SJSA1 (cell line): ENCODE measurements at regions not wholly inside any gene's neighbourhood (a gene's known extent, or its start where the extent isn't known, plus 50 kb on each side); places are given as distances from the start of the nearest gene placed in this dataset.

Experiments
- DNase-seq, 2 experiments: peaks; one replicate each; pipeline ENCODE4 v3.0.0-alpha.2; 2015 to 2020; ENCODE audit warnings: low spot score in 2 of 2, low read depth in 1 of 2
- H3K27ac ChIP-seq: fragments of 250-450 bp; sonication (Bioruptor Pico); 2 replicates; pipeline ENCODE4 v1.5.1; 2020; ENCODE audit warnings: mild to moderate bottlenecking, moderate library complexity
- H3K27me3 ChIP-seq: fragments of 250-450 bp; sonication (Bioruptor Pico); replicated peaks from 2 replicates; pipeline ENCODE4 v1.5.1; 2020; ENCODE audit warnings: mild to moderate bottlenecking, moderate library complexity
- H3K36me3 ChIP-seq: fragments of 250-450 bp; sonication (Bioruptor Pico); 2 replicates; pipeline ENCODE4 v1.5.1; 2020; ENCODE audit warnings: mild to moderate bottlenecking
- H3K4me1 ChIP-seq: fragments of 250-450 bp; sonication (Bioruptor Pico); replicated peaks from 2 replicates; pipeline ENCODE4 v1.6.1; 2021; ENCODE audit warnings: mild to moderate bottlenecking
- H3K4me3 ChIP-seq: fragments of 250-450 bp; sonication (Bioruptor Pico); 2 replicates; pipeline ENCODE4 v1.5.1; 2020; ENCODE audit warnings: mild to moderate bottlenecking
- H3K9me3 ChIP-seq: fragments of 250-450 bp; sonication (Bioruptor Pico); replicated peaks from 2 replicates; pipeline ENCODE4 v1.5.1; 2020; ENCODE audit warnings: mild to moderate bottlenecking

GRCh38 chr1:79105500-79105899 is 99.0 kb upstream of the ADGRL4 start:
- H3K4me3 ChIP-seq = no peak overlapping the region
- no peaks in the 10 kb centered on the region; the same call in 1 of the 2 replicates for H3K27me3 ChIP-seq
- no peak for DNase-seq
- H3K36me3 ChIP-seq = no peaks in the 10 kb centered on the region
- no peaks in the 10 kb centered on the region for H3K4me1 ChIP-seq
- no peak overlapping the region for H3K27ac ChIP-seq
- no peaks in the 10 kb centered on the region for H3K9me3 ChIP-seq

GRCh38 chr1:79104617-79105016 is 98.1 kb upstream of the ADGRL4 start:
- Histone ChIP-seq H3K9me3 (no peaks in the 10 kb centered on the region), H3K27ac (no peak overlapping the region), H3K4me3 (no peak overlapping the region), H3K4me1 (no peaks in the 10 kb centered on the region), H3K36me3 (no peaks in the 10 kb centered on the region), H3K27me3 (no peaks in the 10 kb centered on the region; the same call in 1 of the 2 replicates)
- DNase-seq = no peak

GRCh38 chr1:79100385-79100784 is 93.9 kb upstream of the ADGRL4 start:
- DNase-seq = peak; percentile 48 to 56
- no peaks in the 10 kb centered on the region; the same call in 1 of the 2 replicates for H3K27me3 ChIP-seq
- no peak overlapping the region for H3K27ac ChIP-seq
- H3K4me3 ChIP-seq = no peak overlapping the region
- H3K36me3 ChIP-seq = no peaks in the 10 kb centered on the region
- H3K9me3 ChIP-seq = no peaks in the 10 kb centered on the region
- H3K4me1 ChIP-seq = no peaks in the 10 kb centered on the region

GRCh38 chr1:79090985-79091384 is 84.5 kb upstream of the ADGRL4 start:
- no peak for DNase-seq
- no peak overlapping the region for H3K27ac ChIP-seq

GRCh38 chr1:79089946-79090345 is 83.4 kb upstream of the ADGRL4 start:
- H3K4me1 ChIP-seq = no peaks in the 10 kb centered on the region
- no peaks in the 10 kb centered on the region for H3K9me3 ChIP-seq
- H3K4me3 ChIP-seq = no peak overlapping the region
- no peaks in the 10 kb centered on the region for H3K36me3 ChIP-seq
- H3K27me3 ChIP-seq = no peaks in the 10 kb centered on the region
- no peak for DNase-seq
- H3K27ac ChIP-seq = no peak overlapping the region

More at GRCh38 chr1:79090985-79091384, 84.5 kb upstream of the ADGRL4 start:
- Histone ChIP-seq H3K36me3 (no peaks in the 10 kb centered on the region), H3K4me1 (no peaks in the 10 kb centered on the region), H3K4me3 (no peak overlapping the region), H3K27me3 (no peaks in the 10 kb centered on the region), H3K9me3 (no peaks in the 10 kb centered on the region)

GRCh38 chr1:79082233-79082632 is 75.7 kb upstream of the ADGRL4 start:
- no peak for DNase-seq
- H3K4me1 ChIP-seq = peaks cover 5% of the 10 kb centered on the region
- H3K4me3 ChIP-seq = no peak overlapping the region
- H3K27me3 ChIP-seq = no peaks in the 10 kb centered on the region; the same call in 1 of the 2 replicates
- no peak overlapping the region for H3K27ac ChIP-seq
- no peaks in the 10 kb centered on the region for H3K36me3 ChIP-seq
- no peaks in the 10 kb centered on the region for H3K9me3 ChIP-seq

- Histone ChIP-seq H3K27me3 (no peaks in the 10 kb centered on the region; the same call in 1 of the 2 replicates), H3K4me1 (peaks cover 5% of the 10 kb centered on the region), H3K9me3 (no peaks in the 10 kb centered on the region), H3K4me3 (no peak overlapping the region), H3K36me3 (no peaks in the 10 kb centered on the region), H3K27ac (no peak overlapping the region)
- DNase-seq = peak; percentile 29 to 40
Measured at GRCh38 chr1:79079770-79080169, 73.2 kb upstream of the ADGRL4 start.

- DNase-seq = no peak
- no peaks in the 10 kb centered on the region for H3K9me3 ChIP-seq
- H3K4me1 ChIP-seq = peaks cover 4% of the 10 kb centered on the region
- no peaks in the 10 kb centered on the region for H3K27me3 ChIP-seq
- H3K4me3 ChIP-seq = no peak overlapping the region
- H3K36me3 ChIP-seq = no peaks in the 10 kb centered on the region
- H3K27ac ChIP-seq = no peak overlapping the region
Measured at GRCh38 chr1:79074975-79075374, 68.4 kb upstream of the ADGRL4 start.

GRCh38 chr1:79069828-79070227 is 63.3 kb upstream of the ADGRL4 start:
- Histone ChIP-seq H3K27me3 (no peaks in the 10 kb centered on the region), H3K9me3 (no peaks in the 10 kb centered on the region), H3K4me1 (no peaks in the 10 kb centered on the region), H3K36me3 (no peaks in the 10 kb centered on the region), H3K27ac (no peak overlapping the region), H3K4me3 (no peak overlapping the region)
- no peak for DNase-seq

GRCh38 chr1:79059341-79059740 is 52.8 kb upstream of the ADGRL4 start:
- DNase-seq = no peak

More at GRCh38 chr1:79059341-79059740, 52.8 kb upstream of the ADGRL4 start:
- Histone ChIP-seq H3K9me3 (peaks cover 3% of the 10 kb centered on the region; the same call in 1 of the 2 replicates), H3K36me3 (no peaks in the 10 kb centered on the region), H3K27me3 (no peaks in the 10 kb centered on the region), H3K27ac (no peak overlapping the region), H3K4me1 (no peaks in the 10 kb centered on the region), H3K4me3 (no peak overlapping the region)
